HG03095 (cell line): ENCODE measurements at regions not wholly inside any gene's neighbourhood (a gene's known extent, or its start where the extent isn't known, plus 50 kb on each side); places are given as distances from the start of the nearest gene placed in this dataset.
"Not testable (repeated sequence)": the region's sequence is repeated elsewhere in the genome, so short reads cannot be mapped to it uniquely, and the experiment has no call there.

Experiments used
- ATAC-seq: cut with Tn5 transposase; IDR thresholded peaks from one replicate; pipeline ENCODE4 v1.9.1; 2021; ENCODE audit warnings: moderate library complexity; ENCODE audit not compliant: unreplicated experiment

DNA sequence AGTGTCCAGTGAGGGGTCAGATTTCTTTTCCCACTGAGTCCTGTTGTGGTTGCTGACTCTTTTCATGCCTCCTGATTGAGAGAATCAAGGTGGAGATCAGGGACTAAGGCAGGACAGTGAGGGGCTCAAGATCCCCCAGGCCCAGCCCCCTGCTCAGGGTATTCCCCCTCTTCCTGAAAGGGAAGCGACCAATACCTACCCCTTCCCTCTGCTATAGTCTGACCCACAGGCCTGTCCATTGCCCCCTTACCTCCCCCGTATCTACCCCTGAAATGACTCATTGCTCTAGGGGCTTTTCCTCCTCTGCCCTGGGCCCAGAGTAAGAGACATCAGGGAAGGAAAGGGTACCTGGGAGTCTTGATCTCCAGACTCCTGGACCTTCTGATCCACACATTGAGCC, 1320.5 kb downstream of the UQCRFS1 start:
- ATAC-seq: no peak

DNA sequence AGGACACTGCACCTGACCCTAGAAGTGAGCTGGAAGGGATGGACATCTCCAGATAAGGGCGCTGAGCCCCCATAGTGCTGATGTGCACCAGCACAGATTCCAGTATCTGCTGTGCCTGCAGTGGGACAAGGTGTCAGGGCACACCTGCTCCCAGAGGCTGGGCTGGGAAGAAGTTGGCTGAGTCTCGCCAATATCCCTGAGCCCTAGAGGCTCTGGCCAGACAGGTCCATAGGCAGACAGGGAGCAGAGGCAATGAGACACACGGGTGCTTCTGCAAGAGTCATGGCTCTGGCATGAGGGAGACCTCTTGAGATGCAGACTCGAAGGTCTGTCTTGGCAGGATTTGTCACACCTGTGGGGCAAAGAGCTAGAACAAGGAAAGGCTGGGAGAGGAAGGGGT, 1321.5 kb downstream of the UQCRFS1 start:
- ATAC-seq: no peak

DNA sequence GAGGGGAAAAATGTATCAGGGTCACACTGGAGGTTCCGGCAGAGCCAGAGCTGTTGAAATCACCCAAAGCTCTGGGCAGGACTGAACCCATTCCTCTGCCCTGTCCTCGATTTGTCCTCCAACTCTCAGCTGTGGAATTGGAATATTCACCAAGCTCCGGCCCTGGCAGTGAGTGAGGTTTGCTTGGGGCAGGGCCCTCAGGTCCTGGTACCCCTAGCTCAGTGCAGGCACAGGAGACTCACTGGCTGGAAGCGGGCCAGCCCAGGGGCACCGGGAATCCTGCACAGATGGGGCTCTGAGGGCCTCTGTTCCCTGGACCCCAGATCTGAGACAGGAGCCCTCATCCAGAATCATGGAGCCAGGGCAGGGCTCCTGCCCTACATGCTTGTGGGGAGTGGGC, 1322.3 kb downstream of the UQCRFS1 start:
- ATAC-seq: no peak

DNA sequence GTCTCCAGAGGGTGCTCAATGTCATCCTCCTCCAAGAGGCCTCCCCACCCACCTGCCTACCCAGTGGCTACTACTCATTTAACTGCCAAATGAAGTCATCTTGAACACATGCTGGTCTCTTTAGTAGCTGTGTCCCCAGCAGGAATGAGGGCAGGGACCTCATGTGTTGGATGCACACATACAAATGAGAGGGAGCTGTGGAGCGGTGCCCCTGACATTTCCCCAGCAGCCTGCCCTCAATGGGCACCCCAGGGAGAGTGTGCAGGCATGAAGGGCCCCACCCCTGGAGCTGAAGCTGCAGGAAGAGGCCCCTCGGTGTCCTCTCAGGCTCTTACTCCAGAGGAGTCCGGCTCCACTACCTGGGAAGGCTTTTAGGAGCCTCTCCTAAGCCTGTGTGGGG, 1322.7 kb downstream of the UQCRFS1 start:
- no peak for ATAC-seq

- no peak for ATAC-seq
Observed at GRCh38 chr19:27889156-27889555, 1323.8 kb downstream of the UQCRFS1 start.

DNA sequence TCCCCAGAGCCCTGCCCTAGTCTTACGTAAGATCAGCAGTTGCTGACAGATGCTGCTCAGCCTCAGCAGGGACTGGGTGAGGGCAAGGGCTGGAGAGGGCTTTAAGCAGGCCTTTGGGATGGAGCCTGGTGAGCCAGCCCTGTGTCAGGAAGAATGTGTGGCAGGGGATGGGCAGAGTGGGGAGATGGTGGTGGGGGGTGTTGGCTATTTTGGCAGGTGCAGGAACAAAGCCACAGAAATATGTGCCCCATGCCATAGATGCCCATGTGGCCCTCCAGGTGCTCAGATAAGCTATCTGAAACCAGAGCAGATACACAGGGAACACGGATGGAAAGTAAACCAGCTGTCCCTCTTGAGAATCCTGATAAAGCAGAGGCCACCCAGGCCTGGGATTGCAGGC, 1325.0 kb downstream of the UQCRFS1 start:
- ATAC-seq: no peak

DNA sequence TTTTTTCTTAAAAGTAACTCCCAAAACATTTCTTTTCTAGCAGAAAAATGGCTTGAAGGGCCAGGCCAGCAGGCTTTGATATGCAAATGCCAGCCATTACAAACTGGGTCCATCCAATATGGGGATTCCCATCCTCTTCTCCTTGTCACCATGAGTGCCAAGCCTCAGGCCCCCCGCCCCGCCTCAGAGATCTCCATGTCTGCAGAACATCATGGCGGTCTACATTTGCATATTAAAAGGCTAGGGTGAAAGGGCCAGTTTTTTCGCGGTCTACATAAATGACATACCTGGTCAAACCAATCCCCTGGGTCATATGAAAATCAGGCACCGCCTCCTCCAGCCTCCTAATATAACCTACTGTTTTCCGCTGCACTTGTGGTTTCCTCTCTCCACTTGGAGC, 1327.6 kb downstream of the UQCRFS1 start:
- no peak for ATAC-seq

- ATAC-seq: no peak
Observed at GRCh38 chr19:27884376-27884775, 1328.6 kb downstream of the UQCRFS1 start.

DNA sequence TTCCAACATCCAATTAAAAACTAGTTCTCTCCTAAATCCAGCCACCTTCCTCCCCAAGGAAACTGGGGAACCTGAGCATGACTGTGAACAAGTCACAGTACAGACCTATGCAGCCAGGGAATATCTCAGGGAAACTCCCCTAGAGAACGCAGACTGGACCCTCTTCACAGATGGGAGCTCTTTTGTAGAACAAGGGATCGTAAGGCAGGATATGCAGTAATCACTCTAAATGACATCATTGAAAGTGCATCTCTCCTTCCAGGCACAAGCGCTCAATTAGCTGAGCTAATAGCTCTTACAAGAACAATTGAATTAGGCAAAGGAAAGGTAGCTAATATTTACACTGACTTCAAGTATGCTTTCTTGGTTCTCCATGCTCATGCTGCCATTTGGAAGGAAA, 1331.7 kb downstream of the UQCRFS1 start:
- no peak for ATAC-seq

DNA sequence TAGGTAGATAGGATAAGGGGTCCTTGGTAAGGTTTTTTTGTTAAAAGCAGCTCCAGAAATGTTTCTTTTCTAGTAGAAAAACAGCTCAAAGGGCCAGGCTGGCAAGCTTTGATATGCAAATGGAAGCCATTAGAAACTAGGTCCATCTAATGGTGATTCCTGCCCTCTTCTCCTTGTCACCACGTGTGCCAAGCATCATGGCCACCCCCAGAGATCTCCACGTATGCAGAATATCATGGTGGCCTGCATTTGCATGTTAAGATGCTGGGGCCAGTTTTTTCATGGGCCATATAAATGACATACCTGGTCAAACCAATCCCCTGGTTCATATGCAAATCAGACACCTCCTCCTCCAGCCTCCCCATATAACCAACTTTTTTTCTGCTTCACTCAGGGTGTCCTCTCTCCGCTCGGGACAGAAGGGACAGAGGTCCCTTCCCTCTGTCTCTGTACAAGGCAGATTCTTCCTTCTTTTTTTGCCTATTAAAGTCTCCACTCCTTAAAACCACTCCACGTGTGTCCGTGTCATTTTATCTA, 1335.9 kb downstream of the UQCRFS1 start:
- no peak for ATAC-seq

DNA sequence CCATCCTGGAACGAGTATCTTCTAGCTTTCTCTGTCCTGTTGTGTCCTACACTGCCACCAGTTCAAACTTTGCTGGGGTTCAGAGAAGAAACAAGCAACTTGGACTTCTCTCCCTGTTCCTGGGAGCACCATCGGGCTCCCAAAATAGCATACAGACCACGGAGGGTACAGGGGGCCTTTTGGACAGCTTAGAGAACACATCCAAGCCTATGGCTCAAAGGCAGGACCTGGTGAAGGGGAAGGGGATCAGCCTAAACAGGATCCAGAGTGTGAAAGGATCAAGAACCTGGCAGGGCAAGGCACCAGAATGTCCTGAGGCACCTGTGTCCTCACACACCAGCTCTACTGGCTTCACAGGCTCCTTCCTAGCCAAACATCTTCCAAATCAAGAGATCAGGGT, 1336.5 kb downstream of the UQCRFS1 start:
- no peak for ATAC-seq

DNA sequence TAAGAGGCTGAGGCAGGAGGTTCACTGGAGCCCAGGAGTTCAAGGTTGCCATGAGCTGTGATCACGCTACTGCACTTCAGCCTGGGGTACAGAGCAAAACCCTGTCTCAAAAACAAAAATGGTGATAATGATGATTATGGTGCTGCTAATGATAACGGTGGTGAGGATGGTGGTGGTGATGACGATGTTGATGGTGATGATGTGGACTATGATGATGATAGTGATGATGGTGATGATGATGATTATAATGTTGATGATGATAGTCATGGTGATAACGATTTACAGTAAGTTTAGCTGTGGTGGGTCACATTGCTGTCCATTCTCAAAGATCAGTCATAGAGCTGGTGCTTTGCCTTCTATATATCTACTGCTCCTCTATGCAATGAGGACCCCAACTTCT, 1340.6 kb downstream of the UQCRFS1 start:
- no peak for ATAC-seq

GRCh38 chr19:27870293-27870692, 1342.7 kb downstream of the UQCRFS1 start:
- ATAC-seq: no peak

GRCh38 chr19:27868007-27868406, 1344.9 kb downstream of the UQCRFS1 start:
- ATAC-seq: no peak

- ATAC-seq: no peak
Observed at GRCh38 chr19:27865927-27866777, 1346.8 kb downstream of the UQCRFS1 start.

DNA sequence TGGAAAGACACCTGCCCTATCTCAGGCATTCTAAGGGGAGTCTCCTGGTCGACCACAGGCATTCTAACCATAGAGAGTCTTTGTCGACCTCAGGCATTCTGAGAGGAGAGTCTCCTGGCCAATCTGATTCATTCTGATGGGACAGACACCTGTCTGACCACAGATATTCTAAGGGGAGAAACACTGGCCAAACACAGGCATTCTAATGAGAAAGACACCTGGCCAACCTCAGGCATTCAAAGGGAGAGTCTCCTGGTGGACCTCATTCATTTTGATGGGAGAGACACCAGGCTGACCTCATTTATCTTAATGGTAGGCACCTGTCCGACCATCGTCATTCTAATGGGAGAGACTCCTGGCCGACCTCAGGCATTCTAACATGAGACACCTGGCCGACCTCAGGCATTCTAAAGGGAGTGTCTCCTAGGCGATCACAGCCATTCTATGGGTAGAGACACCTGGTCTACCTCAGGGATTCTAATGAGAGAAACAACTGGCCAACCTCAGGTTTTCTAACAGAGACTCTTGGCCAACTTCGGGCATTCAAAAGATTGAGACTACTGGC, 1351.5 kb downstream of the UQCRFS1 start:
- ATAC-seq: no peak

DNA sequence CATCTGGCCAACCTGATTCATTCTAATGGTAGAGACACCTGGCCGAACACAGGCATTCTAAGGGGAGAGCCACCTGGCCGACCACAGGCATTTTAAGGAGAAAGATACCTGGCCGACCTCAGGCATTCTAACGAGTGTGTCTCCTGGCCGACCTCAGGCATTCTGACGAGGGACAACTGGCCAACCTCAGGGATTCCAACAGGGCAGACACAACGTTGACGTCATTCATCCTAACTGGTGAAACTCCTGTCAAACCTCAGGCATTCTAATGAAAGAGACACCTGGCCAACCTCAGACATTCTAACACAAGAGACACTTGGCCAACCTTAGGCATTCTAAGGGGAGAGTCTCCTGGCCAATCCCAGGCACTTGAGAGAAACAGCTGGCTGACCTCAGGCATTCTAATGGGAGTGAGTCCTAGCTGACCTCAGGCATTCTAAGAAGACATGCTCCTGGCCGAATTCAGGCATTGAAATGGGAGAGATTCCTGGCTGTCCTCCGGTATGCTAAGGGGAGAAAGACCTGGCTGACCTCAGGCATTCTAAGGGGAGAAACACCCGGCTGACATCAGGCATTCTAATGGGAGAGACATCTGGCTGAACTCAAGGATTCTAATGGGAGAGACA, 1352.5 kb downstream of the UQCRFS1 start:
- ATAC-seq: no peak

DNA sequence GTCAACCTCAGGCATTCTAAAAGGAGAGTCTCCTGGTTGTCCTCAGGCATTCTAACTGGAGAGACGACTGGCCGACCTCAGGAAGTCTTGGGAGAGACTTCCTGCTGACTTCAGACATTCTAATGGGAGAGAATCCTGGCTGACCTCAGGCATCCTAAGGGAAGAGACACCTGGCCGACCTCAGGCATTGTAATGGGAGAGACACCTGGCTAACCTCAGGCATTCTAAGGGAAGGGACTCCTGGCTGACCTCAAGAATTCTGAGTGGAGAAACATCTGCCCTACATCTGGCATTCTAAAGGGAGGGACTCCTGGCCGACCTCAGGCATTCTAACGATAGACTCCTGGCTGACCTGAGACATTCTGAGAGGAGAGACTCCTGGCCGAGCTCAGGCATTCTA, 1353.3 kb downstream of the UQCRFS1 start:
- no peak for ATAC-seq

- ATAC-seq: no peak
Observed at GRCh38 chr19:27858981-27859581, 1353.9 kb downstream of the UQCRFS1 start.

DNA sequence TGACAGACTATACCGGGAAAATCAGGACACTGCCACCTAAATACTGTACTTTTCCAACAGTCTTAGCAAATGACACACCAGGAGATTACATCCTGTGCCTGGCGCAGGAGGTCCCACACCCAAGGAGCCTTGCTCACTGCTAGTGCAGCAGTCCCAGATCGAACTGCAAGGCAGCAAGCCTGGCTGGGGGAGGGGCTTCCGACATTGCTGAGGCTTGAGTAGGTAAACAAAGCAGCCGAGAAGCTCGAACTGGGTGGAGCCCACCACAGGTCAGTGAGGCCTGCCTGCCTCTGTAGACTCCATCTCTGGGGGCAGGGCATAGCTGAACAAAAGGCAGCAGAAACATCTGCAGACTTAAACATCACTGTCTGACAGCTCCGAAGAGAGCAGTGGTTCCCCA, 1360.0 kb downstream of the UQCRFS1 start:
- not testable (repeated sequence) for ATAC-seq

DNA sequence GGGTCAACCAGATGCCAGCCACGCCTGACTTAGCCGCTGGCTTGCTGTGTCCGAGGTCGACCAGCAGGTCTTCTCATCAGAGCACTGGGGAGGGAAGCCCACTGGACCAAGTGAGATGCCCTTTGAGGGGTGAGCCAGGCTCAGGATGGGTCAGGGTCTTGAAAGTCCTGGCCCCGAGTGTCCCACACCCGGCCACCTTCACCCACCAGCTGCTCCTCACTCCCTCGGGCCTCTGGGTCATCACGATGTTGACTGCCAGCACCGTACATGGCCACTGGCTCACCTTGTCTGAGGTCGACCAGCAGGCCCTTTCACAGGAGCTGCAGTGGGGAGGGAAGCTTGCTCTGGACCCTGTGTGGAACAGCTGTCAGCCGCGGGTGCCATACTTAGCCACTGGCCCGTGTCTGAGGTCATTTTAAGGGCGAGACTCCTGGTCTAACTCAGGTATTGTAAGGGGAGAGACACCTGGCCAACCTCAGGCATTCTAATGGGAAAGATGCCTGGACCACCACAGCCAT, 1361.3 kb downstream of the UQCRFS1 start:
- no peak for ATAC-seq
